Activated CD8-positive, alpha-beta T cell treated with anti-CD3 and anti-CD28 coated beads for 36 hours (primary cell): ENCODE measurements at regions not wholly inside any gene's neighbourhood (a gene's known extent, or its start where the extent isn't known, plus 50 kb on each side); places are given as distances from the start of the nearest gene placed in this dataset.
"Not testable (repeated sequence)": the region's sequence is repeated elsewhere in the genome, so short reads cannot be mapped to it uniquely, and the experiment has no call there.

Experiments
- ATAC-seq: fragments of 200-7000 bp; cut with Tn5 transposase; one replicate; pipeline ENCODE4 v1.10.0; 2021; ENCODE audit warnings: mild to moderate bottlenecking, moderate library complexity
- CTCF ChIA-PET: fragments of 350-600 bp; sonication (Branson Sonifier 250); formaldehyde crosslinking; loops from one replicate; lab custom pipeline; 2021; ENCODE audit warnings: antibody characterized with exemption; lab: Charles Lee
- POLR2A ChIA-PET: fragments of 350-600 bp; sonication (Branson Sonifier 250); formaldehyde crosslinking; loops from one replicate; lab custom pipeline; 2021; ENCODE audit warnings: antibody characterized with exemption; lab: Charles Lee
- DNase-seq: peaks from one replicate; pipeline ENCODE4 v3.0.0-alpha.2; 2020
- H3K27ac Mint-ChIP-seq: one replicate; pipeline ENCODE4 v1.8.0; 2021; ENCODE audit warnings: mild to moderate bottlenecking, mixed read lengths
- H3K27me3 Mint-ChIP-seq: one replicate; pipeline ENCODE4 v1.8.0; 2021; ENCODE audit warnings: mixed read lengths
- H3K36me3 Mint-ChIP-seq: one replicate; pipeline ENCODE4 v1.8.0; 2021; ENCODE audit warnings: low read depth, mixed read lengths
- H3K4me1 Mint-ChIP-seq: one replicate; pipeline ENCODE4 v1.8.0; 2021; ENCODE audit warnings: low read depth, mixed read lengths
- H3K4me3 Mint-ChIP-seq: one replicate; pipeline ENCODE4 v1.8.0; 2021; ENCODE audit warnings: mild to moderate bottlenecking, moderate library complexity, mixed read lengths
- H3K9me3 Mint-ChIP-seq: one replicate; pipeline ENCODE4 v1.8.0; 2021; ENCODE audit warnings: mixed read lengths
- intact Hi-C: fragments of 100-400 bp; cut with micrococcal nuclease; formaldehyde crosslinking; loops from one replicate; pipeline ENCODE4 v1.10.0; 2022
- TF ChIP-seq, protein P1 (sequence below): fragments of 200-600 bp; IDR thresholded peaks from one replicate; pipeline ENCODE4 v1.8.0; 2022; ENCODE audit warnings: antibody characterized with exemption, mild to moderate bottlenecking

GRCh38 chr10:28449926-28450325, 83.0 kb upstream of the WAC start:
- Mint-ChIP-seq H3K36me3 (no peaks in the 10 kb centered on the region), H3K4me3 (no peak overlapping the region), H3K27me3 (peaks cover 8% of the 10 kb centered on the region), H3K4me1 (no peaks in the 10 kb centered on the region), H3K9me3 (peaks cover 2% of the 10 kb centered on the region), H3K27ac (no peak overlapping the region)
- ChIA-PET POLR2A (no interaction called here), CTCF (no interaction called here)
- no peak for ATAC-seq
- TF ChIP-seq, protein P1, sequence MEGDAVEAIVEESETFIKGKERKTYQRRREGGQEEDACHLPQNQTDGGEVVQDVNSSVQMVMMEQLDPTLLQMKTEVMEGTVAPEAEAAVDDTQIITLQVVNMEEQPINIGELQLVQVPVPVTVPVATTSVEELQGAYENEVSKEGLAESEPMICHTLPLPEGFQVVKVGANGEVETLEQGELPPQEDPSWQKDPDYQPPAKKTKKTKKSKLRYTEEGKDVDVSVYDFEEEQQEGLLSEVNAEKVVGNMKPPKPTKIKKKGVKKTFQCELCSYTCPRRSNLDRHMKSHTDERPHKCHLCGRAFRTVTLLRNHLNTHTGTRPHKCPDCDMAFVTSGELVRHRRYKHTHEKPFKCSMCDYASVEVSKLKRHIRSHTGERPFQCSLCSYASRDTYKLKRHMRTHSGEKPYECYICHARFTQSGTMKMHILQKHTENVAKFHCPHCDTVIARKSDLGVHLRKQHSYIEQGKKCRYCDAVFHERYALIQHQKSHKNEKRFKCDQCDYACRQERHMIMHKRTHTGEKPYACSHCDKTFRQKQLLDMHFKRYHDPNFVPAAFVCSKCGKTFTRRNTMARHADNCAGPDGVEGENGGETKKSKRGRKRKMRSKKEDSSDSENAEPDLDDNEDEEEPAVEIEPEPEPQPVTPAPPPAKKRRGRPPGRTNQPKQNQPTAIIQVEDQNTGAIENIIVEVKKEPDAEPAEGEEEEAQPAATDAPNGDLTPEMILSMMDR, result no peak
- DNase-seq, result no peak
- intact Hi-C loops, result no loop called here

DNA sequence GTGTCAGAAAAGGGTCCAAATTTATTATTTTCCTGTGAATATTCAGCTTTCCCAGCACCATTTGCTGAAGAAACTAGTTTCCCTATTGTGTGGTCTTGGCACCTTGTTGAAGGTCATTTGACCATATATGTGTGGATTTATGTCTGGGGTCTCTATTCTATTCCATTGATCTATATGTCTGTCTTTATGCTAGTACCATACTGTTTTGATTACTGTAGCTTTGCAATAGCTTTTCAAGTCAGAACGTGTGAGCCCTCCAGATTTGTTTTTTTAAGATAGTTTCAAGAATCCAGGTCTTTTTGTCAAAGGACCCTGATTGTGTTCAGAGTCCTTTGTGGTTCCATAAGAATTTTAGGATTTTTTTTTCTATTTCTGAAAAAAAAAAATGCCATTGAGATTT, 79.0 kb upstream of the WAC start:
- no peaks in the 10 kb centered on the region for H3K4me1 Mint-ChIP-seq
- POLR2A ChIA-PET, result no interaction called here
- TF ChIP-seq, protein P1, result no peak

GRCh38 chr10:28457110-28457509, 75.8 kb upstream of the WAC start:
- no peak overlapping the region for H3K27ac Mint-ChIP-seq
- DNase-seq, result no peak
- intact Hi-C loops, result no loop called here
- H3K9me3 Mint-ChIP-seq, result peaks cover 2% of the 10 kb centered on the region
- CTCF ChIA-PET, result no interaction called here
- TF ChIP-seq, protein P1, result no peak
- POLR2A ChIA-PET, result no interaction called here
- no peak for ATAC-seq
- H3K4me3 Mint-ChIP-seq, result no peak overlapping the region
- H3K4me1 Mint-ChIP-seq, result no peaks in the 10 kb centered on the region
- H3K36me3 Mint-ChIP-seq, result no peaks in the 10 kb centered on the region
- peaks cover 14% of the 10 kb centered on the region for H3K27me3 Mint-ChIP-seq

More for the DNA sequence above, 79.0 kb upstream of the WAC start:
- Mint-ChIP-seq H3K4me3 (no peak overlapping the region), H3K36me3 (no peaks in the 10 kb centered on the region), H3K27me3 (peaks cover 12% of the 10 kb centered on the region), H3K27ac (no peak overlapping the region), H3K9me3 (peaks cover 2% of the 10 kb centered on the region)
- CTCF ChIA-PET, result interaction anchor here (1.7 kb wide), 1 partner anchor 60 kb away, joined by 5 read pairs; no protein-coding TSS in a partner anchor
- DNase-seq, result no peak
- intact Hi-C loops, result no loop called here
- ATAC-seq, result no peak

DNA sequence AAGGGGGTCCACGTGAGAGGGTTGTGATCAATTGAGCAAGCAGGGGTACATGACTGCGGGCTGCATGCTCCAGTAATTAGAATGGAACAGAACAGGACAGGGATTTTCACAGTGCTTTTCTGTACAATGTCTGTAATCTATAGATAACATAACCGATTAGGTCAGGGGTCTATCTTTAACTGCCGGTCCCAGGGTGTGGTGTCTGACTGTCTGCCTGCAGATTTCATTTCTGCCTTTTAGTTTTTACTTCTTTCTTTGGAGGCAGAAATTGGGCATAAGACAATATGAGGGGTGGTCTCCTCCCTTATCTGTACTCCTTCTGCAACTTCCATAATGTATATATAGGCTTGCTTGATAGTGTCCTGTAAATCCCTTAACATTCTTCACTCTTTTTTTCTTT, 75.0 kb upstream of the WAC start:
- POLR2A ChIA-PET, result interaction anchor here (0.6 kb wide), 1 partner anchor 103 kb away, joined by 3 read pairs; no protein-coding TSS in a partner anchor
- H3K27me3 Mint-ChIP-seq, result peaks cover 14% of the 10 kb centered on the region
- DNase-seq, H3K36me3 Mint-ChIP-seq, ATAC-seq, H3K4me3 Mint-ChIP-seq, H3K9me3 Mint-ChIP-seq, H3K4me1 Mint-ChIP-seq, intact Hi-C loops, H3K27ac Mint-ChIP-seq: not testable (repeated sequence)
- CTCF ChIA-PET, result interaction anchor here (1.1 kb wide), 1 partner anchor 26 kb away, joined by 4 read pairs; no protein-coding TSS in a partner anchor

- POLR2A ChIA-PET, result interaction anchor here (0.9 kb wide), 1 partner anchor 19 kb away, joined by 3 read pairs; no protein-coding TSS in a partner anchor
Measured at GRCh38 chr10:28459453-28460144, 73.3 kb upstream of the WAC start.

More at GRCh38 chr10:28459453-28460144, 73.3 kb upstream of the WAC start:
- peaks cover 14% of the 10 kb centered on the region for H3K27me3 Mint-ChIP-seq
- no peak for ATAC-seq
- H3K4me1 Mint-ChIP-seq, result no peaks in the 10 kb centered on the region
- no peak overlapping the region for H3K4me3 Mint-ChIP-seq
- CTCF ChIA-PET, result no interaction called here
- TF ChIP-seq, protein P1, result no peak
- DNase-seq, result no peak
- no peak overlapping the region for H3K27ac Mint-ChIP-seq
- no peaks in the 10 kb centered on the region for H3K36me3 Mint-ChIP-seq
- no peaks in the 10 kb centered on the region for H3K9me3 Mint-ChIP-seq
- intact Hi-C loops, result no loop called here
